KG1 (cell line): ENCODE measurements at regions not wholly inside any gene's neighbourhood (a gene's known extent, or its start where the extent isn't known, plus 50 kb on each side); places are given as distances from the start of the nearest gene placed in this dataset.

ENCODE experiments used
- DNase-seq: peaks from one replicate; lab custom pipeline; 2025; lab: John Stamatoyannopoulos, UW

GRCh38 chr4:83171436-83172039 lies 57.0 kb upstream of the PLAC8 start:
- no peak for DNase-seq

GRCh38 chr4:83170952-83171399 lies 56.4 kb upstream of the PLAC8 start:
- no peak for DNase-seq
